Upper lobe of left lung (tissue), 6 donors: ENCODE measurements at regions not wholly inside any gene's neighbourhood (a gene's known extent, or its start where the extent isn't known, plus 50 kb on each side); places are given as distances from the start of the nearest gene placed in this dataset.
A peak's percentile ranks its signal among the peaks of the same experiment; 100 is the strongest.

Experiments used
- ATAC-seq, 2 donors: fragments of 200-7000 bp; cut with Tn5 transposase; one replicate each; pipeline ENCODE4 v1.9.1; 2022; ENCODE audit warnings: mild to moderate bottlenecking in 2 of 2, moderate library complexity in 2 of 2; ENCODE audit not compliant: low FRiP score in 2 of 2
- DNase-seq, 2 donors: peaks; one replicate each; pipeline ENCODE4 v3.0.0-alpha.2; 2019 to 2020
- H3K27ac ChIP-seq, 4 donors: fragments of 200-600 bp; sonication (generic); one replicate each; pipeline ENCODE4 v1.5.1; 2016 to 2019
- H3K27me3 ChIP-seq, 4 donors: fragments of 200-600 bp; sonication (generic); one replicate each; pipeline ENCODE4 v1.5.1; 2017 to 2019
- H3K36me3 ChIP-seq, 4 donors: fragments of 200-600 bp; sonication (generic); one replicate each; pipeline ENCODE4 v1.5.1; 2016 to 2019
- H3K4me1 ChIP-seq, 4 donors: fragments of 200-600 bp; sonication (generic); one replicate each; pipeline ENCODE4 v1.5.1; 2018 to 2019
- H3K4me3 ChIP-seq, 4 donors: fragments of 200-600 bp; sonication (generic); one replicate each; pipeline ENCODE4 v1.5.1; 2017 to 2019; ENCODE audit warnings: mild to moderate bottlenecking in 2 of 4, moderate library complexity in 1 of 4
- H3K9me3 ChIP-seq, 4 donors: fragments of 200-600 bp; sonication (generic); one replicate each; pipeline ENCODE4 v1.5.1; 2018 to 2019
- EP300 ChIP-seq, 4 donors: sonication (generic); formaldehyde crosslinking; IDR thresholded peaks; one replicate each; pipeline ENCODE4 v1.5.1; 2017; ENCODE audit warnings: antibody characterized with exemption in 4 of 4, control low read depth in 2 of 4
- POLR2A ChIP-seq, 4 donors: fragments of 450-650 bp; IDR thresholded peaks; one replicate each; pipeline ENCODE4 v1.5.1; 2016 to 2017; ENCODE audit warnings: antibody characterized with exemption in 4 of 4, mild to moderate bottlenecking in 2 of 4
- POLR2AphosphoS5 ChIP-seq, 2 donors: sonication (generic); formaldehyde crosslinking; IDR thresholded peaks; one replicate each; pipeline ENCODE4 v1.5.1; 2017; ENCODE audit warnings: antibody characterized with exemption in 2 of 2
- WGBS, 2 donors: methylation state at CpG; one replicate each; pipeline ENCODE4 v1.1.5; 2017 to 2018; 5-methylcytosine and 5-hydroxymethylcytosine counted together
- TF ChIP-seq, protein P1 (sequence below), 6 experiments: fragments of 450-650 bp in 4 of 6; fragments of 200-600 bp in 2 of 6; sonication (generic) in 2 of 6; IDR thresholded peaks; one replicate each; pipeline ENCODE4 v1.5.1; 2016 to 2019; ENCODE audit warnings: antibody characterized with exemption in 6 of 6
- donor health status: DM: no; HTN: no; CAD: no; lungs with moderate emphysema.
- donor health status: DM: no; HTN: yes; CAD: no; lungs with severe emphysema.

- Histone ChIP-seq H3K27ac (no peak overlapping the region), H3K27me3 (no peaks in the 10 kb centered on the region), H3K9me3 (no peaks in the 10 kb centered on the region), H3K4me1 (no peaks in the 10 kb centered on the region), H3K36me3 (no peaks in the 10 kb centered on the region), H3K4me3 (no peak overlapping the region)
- DNase-seq: no peak
- ATAC-seq: no peak
- WGBS, 2 donors: 76 to 90% methylated on average over 3 of the region's 3 CpGs
- TF ChIP-seq EP300 (IDR thresholded peaks at IDR 0.05) (no peak), POLR2A (IDR thresholded peaks at IDR 0.05) (no peak), POLR2AphosphoS5 (IDR thresholded peaks at IDR 0.05) (no peak)
- TF ChIP-seq, protein P1, sequence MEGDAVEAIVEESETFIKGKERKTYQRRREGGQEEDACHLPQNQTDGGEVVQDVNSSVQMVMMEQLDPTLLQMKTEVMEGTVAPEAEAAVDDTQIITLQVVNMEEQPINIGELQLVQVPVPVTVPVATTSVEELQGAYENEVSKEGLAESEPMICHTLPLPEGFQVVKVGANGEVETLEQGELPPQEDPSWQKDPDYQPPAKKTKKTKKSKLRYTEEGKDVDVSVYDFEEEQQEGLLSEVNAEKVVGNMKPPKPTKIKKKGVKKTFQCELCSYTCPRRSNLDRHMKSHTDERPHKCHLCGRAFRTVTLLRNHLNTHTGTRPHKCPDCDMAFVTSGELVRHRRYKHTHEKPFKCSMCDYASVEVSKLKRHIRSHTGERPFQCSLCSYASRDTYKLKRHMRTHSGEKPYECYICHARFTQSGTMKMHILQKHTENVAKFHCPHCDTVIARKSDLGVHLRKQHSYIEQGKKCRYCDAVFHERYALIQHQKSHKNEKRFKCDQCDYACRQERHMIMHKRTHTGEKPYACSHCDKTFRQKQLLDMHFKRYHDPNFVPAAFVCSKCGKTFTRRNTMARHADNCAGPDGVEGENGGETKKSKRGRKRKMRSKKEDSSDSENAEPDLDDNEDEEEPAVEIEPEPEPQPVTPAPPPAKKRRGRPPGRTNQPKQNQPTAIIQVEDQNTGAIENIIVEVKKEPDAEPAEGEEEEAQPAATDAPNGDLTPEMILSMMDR (IDR thresholded peaks at IDR 0.05): no peak
Measured at GRCh38 chr18:2254977-2255376, 316.3 kb downstream of the METTL4 start.

DNA sequence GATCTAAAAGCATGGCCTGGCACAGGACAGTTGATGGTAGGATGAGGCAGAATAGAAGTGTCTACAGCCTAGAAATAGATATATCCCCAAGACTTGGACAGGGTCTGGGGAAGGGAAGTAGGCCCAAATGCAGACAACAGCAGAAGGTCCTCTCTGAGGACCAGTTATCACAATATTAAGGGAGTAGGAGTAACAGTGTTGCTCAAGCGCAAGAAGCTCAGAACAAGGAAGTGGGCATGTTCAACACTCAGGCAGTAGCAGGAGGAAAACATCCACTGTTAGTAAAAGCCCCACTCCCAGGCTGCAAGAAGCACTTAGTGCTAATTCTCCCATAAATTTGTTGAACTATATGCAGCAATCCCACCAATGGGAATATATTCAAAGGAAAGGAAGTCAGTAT, 314.7 kb downstream of the METTL4 start:
- 85 to 94% methylated on average over 1 of the region's 1 CpG for WGBS, 2 donors
- TF ChIP-seq POLR2A (IDR thresholded peaks at IDR 0.05) (no peak), EP300 (IDR thresholded peaks at IDR 0.05) (no peak), POLR2AphosphoS5 (IDR thresholded peaks at IDR 0.05) (no peak)
- TF ChIP-seq, protein P1 (IDR thresholded peaks at IDR 0.05): no peak
- Histone ChIP-seq H3K9me3 (no peaks in the 10 kb centered on the region), H3K4me1 (no peaks in the 10 kb centered on the region), H3K27me3 (no peaks in the 10 kb centered on the region), H3K27ac (no peak overlapping the region), H3K36me3 (no peaks in the 10 kb centered on the region), H3K4me3 (no peak overlapping the region)
- DNase-seq (no peak), ATAC-seq (no peak)

- no peak for DNase-seq
- Histone ChIP-seq H3K4me1 (no peaks in the 10 kb centered on the region), H3K27ac (no peak overlapping the region), H3K4me3 (no peak overlapping the region), H3K9me3 (no peaks in the 10 kb centered on the region), H3K27me3 (no peaks in the 10 kb centered on the region), H3K36me3 (no peaks in the 10 kb centered on the region)
- ATAC-seq: no peak
- 45 to 55% methylated on average over 6 of the region's 6 CpGs for WGBS, 2 donors
- TF ChIP-seq, protein P1 (IDR thresholded peaks at IDR 0.05): no peak
- TF ChIP-seq EP300 (IDR thresholded peaks at IDR 0.05): no peak
- no peak for TF ChIP-seq POLR2A (IDR thresholded peaks at IDR 0.05)
- TF ChIP-seq POLR2AphosphoS5 (IDR thresholded peaks at IDR 0.05): no peak
Measured at GRCh38 chr18:2258954-2259353, 312.4 kb downstream of the METTL4 start.

DNA sequence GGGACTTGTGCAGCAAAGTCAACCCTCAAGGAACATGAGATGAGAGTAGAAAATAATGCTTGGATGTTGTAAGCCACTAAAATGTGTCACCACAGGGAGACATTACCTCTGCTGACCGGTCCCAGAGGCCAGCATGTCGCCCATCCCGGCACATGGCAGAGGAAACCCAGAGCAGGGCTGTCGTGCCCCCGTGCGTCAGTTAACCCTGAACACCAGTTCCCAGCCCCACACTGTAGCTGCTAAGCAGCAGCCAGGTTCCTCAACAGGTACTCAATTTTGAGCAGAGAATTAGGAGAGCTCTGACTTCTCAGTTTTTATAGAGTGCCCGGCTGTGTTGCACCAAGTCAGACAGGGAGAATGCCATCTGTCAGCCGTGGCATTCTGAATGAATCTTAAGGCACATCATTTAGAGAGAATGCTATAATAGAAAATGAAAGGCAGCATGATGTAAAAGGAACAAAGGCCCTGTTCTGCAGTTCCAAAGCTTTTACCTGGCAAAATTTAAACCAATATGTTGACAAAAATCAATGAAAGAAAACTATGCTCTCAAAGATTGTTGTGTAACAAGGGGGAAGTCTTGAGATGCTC, 307.9 kb downstream of the METTL4 start:
- H3K27me3 ChIP-seq: no peaks in the 10 kb centered on the region
- H3K4me1 ChIP-seq: no peaks in the 10 kb centered on the region
- no peaks in the 10 kb centered on the region for H3K36me3 ChIP-seq
- WGBS, 2 donors: 87 to 96% methylated on average over 5 to 8 of the region's 8 CpGs
- ATAC-seq: no peak
- no peak overlapping the region for H3K4me3 ChIP-seq
- no peak for TF ChIP-seq POLR2A (IDR thresholded peaks at IDR 0.05)
- TF ChIP-seq, protein P1 (IDR thresholded peaks at IDR 0.05): no peak
- no peaks in the 10 kb centered on the region for H3K9me3 ChIP-seq
- no peak overlapping the region for H3K27ac ChIP-seq
- peak in 1 of 2 donors; percentile 33 for DNase-seq

DNA sequence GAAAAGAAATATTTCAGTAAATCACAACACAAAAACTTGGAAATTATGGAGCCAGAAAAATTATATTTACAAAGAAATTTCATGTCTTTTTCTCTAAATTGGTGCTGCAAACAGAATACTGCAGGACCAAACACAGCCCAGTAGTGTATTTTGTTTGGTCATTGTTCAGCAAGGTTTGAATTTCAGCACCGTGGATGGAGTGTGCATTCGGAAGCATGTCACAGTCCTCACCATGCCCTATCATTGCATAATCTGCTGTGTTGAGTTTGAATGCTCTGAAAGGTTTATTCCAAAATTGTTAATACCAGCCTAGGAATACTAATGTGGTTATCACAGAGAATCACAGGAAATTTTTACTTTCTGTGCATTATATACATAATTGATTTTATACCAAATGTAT, 296.7 kb downstream of the METTL4 start:
- H3K36me3 ChIP-seq: no peaks in the 10 kb centered on the region
- no peak overlapping the region for H3K27ac ChIP-seq
- no peaks in the 10 kb centered on the region for H3K4me1 ChIP-seq
- no peak for TF ChIP-seq POLR2A (IDR thresholded peaks at IDR 0.05)
- TF ChIP-seq, protein P1 (IDR thresholded peaks at IDR 0.05): no peak
- TF ChIP-seq POLR2AphosphoS5 (IDR thresholded peaks at IDR 0.05): no peak
- TF ChIP-seq EP300 (IDR thresholded peaks at IDR 0.05): no peak
- H3K9me3 ChIP-seq: no peaks in the 10 kb centered on the region
- ATAC-seq (no peak), DNase-seq (no peak)
- 70 to 78% methylated on average over 2 of the region's 2 CpGs for WGBS, 2 donors
- H3K4me3 ChIP-seq: no peak overlapping the region
- no peaks in the 10 kb centered on the region for H3K27me3 ChIP-seq
